ENCODE measurements at regions not wholly inside any gene's neighbourhood (a gene's known extent, or its start where the extent isn't known, plus 50 kb on each side); places are given as distances from the start of the nearest gene placed in this dataset.

GRCh38 chr1:228852024-228852423, 116.7 kb downstream of the RHOU start:
- TF ChIP-seq CTCF (conservative IDR thresholded peaks at IDR 0.05; ENCODE audit: low read depth in 2 of 2) (no peak), EZH2 (IDR thresholded peaks at IDR 0.05; ENCODE audit: low read depth, unreplicated experiment) (no peak), POLR2AphosphoS5 (IDR thresholded peaks at IDR 0.05; ENCODE audit: low read depth) (no peak), CREB1 (CRISPR knock-in tag; IDR thresholded peaks at IDR 0.05; ENCODE audit: low read depth) (no peak), EZH2phosphoT487 (IDR thresholded peaks at IDR 0.05; ENCODE audit: unreplicated experiment) (no peak), NANOG (IDR thresholded peaks at IDR 0.05; ENCODE audit: borderline replicate concordance) (no peak), REST (IDR thresholded peaks at IDR 0.05; ENCODE audit: unreplicated experiment) (no peak), JUNB (IDR thresholded peaks at IDR 0.05; ENCODE audit: unreplicated experiment) (no peak), ZNF462 (CRISPR knock-in tag; IDR thresholded peaks at IDR 0.05) (no peak), ZNF331 (CRISPR knock-in tag; IDR thresholded peaks at IDR 0.05; ENCODE audit: low read depth) (no peak)

Measured in GM23338 (cell line).